ENCODE measurements at regions not wholly inside any gene's neighbourhood (a gene's known extent, or its start where the extent isn't known, plus 50 kb on each side); places are given as distances from the start of the nearest gene placed in this dataset.

DNA sequence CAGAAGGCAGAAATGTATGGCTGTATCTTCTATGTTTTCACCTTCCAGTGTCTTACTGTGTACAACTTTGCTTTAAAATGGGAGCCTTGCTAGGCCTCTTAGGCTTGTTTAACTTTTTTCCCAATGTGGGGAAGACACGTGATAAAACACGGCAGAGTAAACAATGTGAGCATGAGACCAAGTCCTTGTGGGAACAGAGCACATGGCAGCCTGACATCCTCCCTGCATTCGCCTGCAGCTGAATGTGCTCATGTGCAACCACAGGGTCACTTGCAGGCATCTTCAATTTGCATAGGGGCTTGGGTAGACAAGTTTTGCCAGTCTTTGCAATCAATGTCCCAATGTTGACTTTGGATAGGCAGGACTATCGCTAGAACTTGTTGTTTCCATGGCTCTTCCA lies 91.8 kb downstream of the CCNG2 start:
- H2AFZ ChIP-seq = no peak overlapping the region
- no peaks in the 10 kb centered on the region; the same call in 1 of the 2 replicates for H3K36me3 ChIP-seq (ENCODE audit: insufficient read depth)
- Mint-ChIP-seq H3K27ac (no peak overlapping the region), H3K4me3 (no peak overlapping the region), H3K36me3 (ENCODE audit: low read depth) (no peaks in the 10 kb centered on the region), H3K27me3 (ENCODE audit: insufficient read depth, low read depth, poor library complexity) (no peaks in the 10 kb centered on the region), H3K4me1 (no peaks in the 10 kb centered on the region), H3K9me3 (no peaks in the 10 kb centered on the region; the same call in 2 of the 3 replicates)
- H3K4me1 ChIP-seq (ENCODE audit: insufficient read depth) = no peaks in the 10 kb centered on the region
- no peak for DNase-seq (ENCODE audit: low spot score)
- H3K4me2 ChIP-seq = no peak overlapping the region
- no peak for ATAC-seq
- H3F3A ChIP-seq (replicated peaks; ENCODE audit: low read depth) = no peaks in the 10 kb centered on the region
- no peaks in the 10 kb centered on the region for H3K79me2 ChIP-seq (replicated peaks; ENCODE audit: insufficient read depth)
- H3K4me3 ChIP-seq = no peak overlapping the region
- no peaks in the 10 kb centered on the region for H3K27me3 ChIP-seq (ENCODE audit: insufficient read depth)
- TF ChIP-seq ZNF331 (CRISPR knock-in tag; IDR thresholded peaks at IDR 0.05; ENCODE audit: low read depth) = no peak
- no peak for TF ChIP-seq EZH2 (IDR thresholded peaks at IDR 0.05; ENCODE audit: low read depth, unreplicated experiment)
- TF ChIP-seq, protein P1, sequence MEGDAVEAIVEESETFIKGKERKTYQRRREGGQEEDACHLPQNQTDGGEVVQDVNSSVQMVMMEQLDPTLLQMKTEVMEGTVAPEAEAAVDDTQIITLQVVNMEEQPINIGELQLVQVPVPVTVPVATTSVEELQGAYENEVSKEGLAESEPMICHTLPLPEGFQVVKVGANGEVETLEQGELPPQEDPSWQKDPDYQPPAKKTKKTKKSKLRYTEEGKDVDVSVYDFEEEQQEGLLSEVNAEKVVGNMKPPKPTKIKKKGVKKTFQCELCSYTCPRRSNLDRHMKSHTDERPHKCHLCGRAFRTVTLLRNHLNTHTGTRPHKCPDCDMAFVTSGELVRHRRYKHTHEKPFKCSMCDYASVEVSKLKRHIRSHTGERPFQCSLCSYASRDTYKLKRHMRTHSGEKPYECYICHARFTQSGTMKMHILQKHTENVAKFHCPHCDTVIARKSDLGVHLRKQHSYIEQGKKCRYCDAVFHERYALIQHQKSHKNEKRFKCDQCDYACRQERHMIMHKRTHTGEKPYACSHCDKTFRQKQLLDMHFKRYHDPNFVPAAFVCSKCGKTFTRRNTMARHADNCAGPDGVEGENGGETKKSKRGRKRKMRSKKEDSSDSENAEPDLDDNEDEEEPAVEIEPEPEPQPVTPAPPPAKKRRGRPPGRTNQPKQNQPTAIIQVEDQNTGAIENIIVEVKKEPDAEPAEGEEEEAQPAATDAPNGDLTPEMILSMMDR (conservative IDR thresholded peaks at IDR 0.05; ENCODE audit: low read depth in 2 of 2) = no peak
- no peak for TF ChIP-seq CREB1 (CRISPR knock-in tag; IDR thresholded peaks at IDR 0.05; ENCODE audit: low read depth)
- no peak overlapping the region for H3K27ac ChIP-seq (ENCODE audit: low read depth)
- H4K20me1 ChIP-seq (replicated peaks; ENCODE audit: insufficient read depth) = no peaks in the 10 kb centered on the region
- peaks cover 32% of the 10 kb centered on the region for H3K9me2 ChIP-seq (ENCODE audit: insufficient read depth)

DNA sequence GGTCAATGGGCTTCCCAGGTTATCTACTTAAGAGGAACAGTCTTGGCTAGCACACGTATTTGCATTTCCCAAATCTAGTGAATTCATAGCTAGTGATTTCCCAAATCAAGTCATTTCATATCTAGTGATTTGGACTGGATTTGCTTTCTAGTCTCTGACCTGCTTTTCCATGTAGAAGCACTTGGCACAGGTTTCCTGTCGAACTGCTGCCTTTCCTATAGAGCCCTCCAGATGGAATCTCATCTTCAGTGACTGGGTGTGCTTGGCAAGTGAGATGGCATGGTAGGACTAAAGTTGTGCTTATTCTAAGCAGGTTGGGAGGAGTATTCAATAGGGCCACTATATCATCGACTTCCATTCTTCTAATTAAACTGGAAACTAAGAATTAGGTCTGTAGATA lies 94.7 kb downstream of the CCNG2 start:
- H3K4me2 ChIP-seq = no peak overlapping the region
- peaks cover 28% of the 10 kb centered on the region for H3K9me2 ChIP-seq (ENCODE audit: insufficient read depth)
- H3K79me2 ChIP-seq (replicated peaks; ENCODE audit: insufficient read depth) = no peaks in the 10 kb centered on the region
- H2AFZ ChIP-seq = no peak overlapping the region
- H3K27me3 ChIP-seq (ENCODE audit: insufficient read depth) = no peaks in the 10 kb centered on the region
- H3K4me1 ChIP-seq (ENCODE audit: insufficient read depth) = no peaks in the 10 kb centered on the region
- no peaks in the 10 kb centered on the region for H3K36me3 ChIP-seq (ENCODE audit: insufficient read depth)
- Mint-ChIP-seq H3K27ac (no peak overlapping the region), H3K36me3 (ENCODE audit: low read depth) (no peaks in the 10 kb centered on the region), H3K4me1 (no peaks in the 10 kb centered on the region), H3K4me3 (no peak overlapping the region), H3K9me3 (no peaks in the 10 kb centered on the region), H3K27me3 (ENCODE audit: insufficient read depth, low read depth, poor library complexity) (no peaks in the 10 kb centered on the region)
- no peaks in the 10 kb centered on the region for H3F3A ChIP-seq (replicated peaks; ENCODE audit: low read depth)
- H4K20me1 ChIP-seq (replicated peaks; ENCODE audit: insufficient read depth) = no peaks in the 10 kb centered on the region
- ATAC-seq (no peak), DNase-seq (ENCODE audit: low spot score) (no peak)
- TF ChIP-seq ZNF331 (CRISPR knock-in tag; IDR thresholded peaks at IDR 0.05; ENCODE audit: low read depth) (no peak), CREB1 (CRISPR knock-in tag; IDR thresholded peaks at IDR 0.05; ENCODE audit: low read depth) (no peak), JUNB (IDR thresholded peaks at IDR 0.05; ENCODE audit: unreplicated experiment) (no peak), EZH2phosphoT487 (IDR thresholded peaks at IDR 0.05; ENCODE audit: unreplicated experiment) (no peak), STAT1 (IDR thresholded peaks at IDR 0.05; ENCODE audit: unreplicated experiment) (no peak)
- TF ChIP-seq, protein P2, sequence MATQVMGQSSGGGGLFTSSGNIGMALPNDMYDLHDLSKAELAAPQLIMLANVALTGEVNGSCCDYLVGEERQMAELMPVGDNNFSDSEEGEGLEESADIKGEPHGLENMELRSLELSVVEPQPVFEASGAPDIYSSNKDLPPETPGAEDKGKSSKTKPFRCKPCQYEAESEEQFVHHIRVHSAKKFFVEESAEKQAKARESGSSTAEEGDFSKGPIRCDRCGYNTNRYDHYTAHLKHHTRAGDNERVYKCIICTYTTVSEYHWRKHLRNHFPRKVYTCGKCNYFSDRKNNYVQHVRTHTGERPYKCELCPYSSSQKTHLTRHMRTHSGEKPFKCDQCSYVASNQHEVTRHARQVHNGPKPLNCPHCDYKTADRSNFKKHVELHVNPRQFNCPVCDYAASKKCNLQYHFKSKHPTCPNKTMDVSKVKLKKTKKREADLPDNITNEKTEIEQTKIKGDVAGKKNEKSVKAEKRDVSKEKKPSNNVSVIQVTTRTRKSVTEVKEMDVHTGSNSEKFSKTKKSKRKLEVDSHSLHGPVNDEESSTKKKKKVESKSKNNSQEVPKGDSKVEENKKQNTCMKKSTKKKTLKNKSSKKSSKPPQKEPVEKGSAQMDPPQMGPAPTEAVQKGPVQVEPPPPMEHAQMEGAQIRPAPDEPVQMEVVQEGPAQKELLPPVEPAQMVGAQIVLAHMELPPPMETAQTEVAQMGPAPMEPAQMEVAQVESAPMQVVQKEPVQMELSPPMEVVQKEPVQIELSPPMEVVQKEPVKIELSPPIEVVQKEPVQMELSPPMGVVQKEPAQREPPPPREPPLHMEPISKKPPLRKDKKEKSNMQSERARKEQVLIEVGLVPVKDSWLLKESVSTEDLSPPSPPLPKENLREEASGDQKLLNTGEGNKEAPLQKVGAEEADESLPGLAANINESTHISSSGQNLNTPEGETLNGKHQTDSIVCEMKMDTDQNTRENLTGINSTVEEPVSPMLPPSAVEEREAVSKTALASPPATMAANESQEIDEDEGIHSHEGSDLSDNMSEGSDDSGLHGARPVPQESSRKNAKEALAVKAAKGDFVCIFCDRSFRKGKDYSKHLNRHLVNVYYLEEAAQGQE (IDR thresholded peaks at IDR 0.05; ENCODE audit: unreplicated experiment) = no peak
- TF ChIP-seq, protein P3, sequence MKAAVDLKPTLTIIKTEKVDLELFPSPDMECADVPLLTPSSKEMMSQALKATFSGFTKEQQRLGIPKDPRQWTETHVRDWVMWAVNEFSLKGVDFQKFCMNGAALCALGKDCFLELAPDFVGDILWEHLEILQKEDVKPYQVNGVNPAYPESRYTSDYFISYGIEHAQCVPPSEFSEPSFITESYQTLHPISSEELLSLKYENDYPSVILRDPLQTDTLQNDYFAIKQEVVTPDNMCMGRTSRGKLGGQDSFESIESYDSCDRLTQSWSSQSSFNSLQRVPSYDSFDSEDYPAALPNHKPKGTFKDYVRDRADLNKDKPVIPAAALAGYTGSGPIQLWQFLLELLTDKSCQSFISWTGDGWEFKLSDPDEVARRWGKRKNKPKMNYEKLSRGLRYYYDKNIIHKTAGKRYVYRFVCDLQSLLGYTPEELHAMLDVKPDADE (IDR thresholded peaks at IDR 0.05) = no peak
- no peak overlapping the region for H3K4me3 ChIP-seq
- H3K27ac ChIP-seq (ENCODE audit: low read depth) = no peak overlapping the region
